AG09309 (cell line): ENCODE measurements at regions not wholly inside any gene's neighbourhood (a gene's known extent, or its start where the extent isn't known, plus 50 kb on each side); places are given as distances from the start of the nearest gene placed in this dataset.

ENCODE experiments used
- DNase-seq: peaks from one replicate; pipeline ENCODE4 v3.0.0-alpha.2; 2010; ENCODE audit warnings: low read depth
- H3K4me3 ChIP-seq: 2 replicates; pipeline ENCODE4 v1.5.1; 2011; ENCODE audit warnings: mild to moderate bottlenecking, low read depth, low read length, moderate library complexity; ENCODE audit not compliant: control insufficient read depth
- CTCF ChIP-seq: IDR thresholded peaks from 2 replicates; pipeline ENCODE4 v1.5.1; 2011; ENCODE audit warnings: mild to moderate bottlenecking, low read depth, low read length, inconsistent platforms; ENCODE audit not compliant: insufficient read depth, control insufficient read depth; ENCODE audit errors: missing control alignments

- H3K4me3 ChIP-seq: no peak overlapping the region
- no peak for TF ChIP-seq CTCF
- DNase-seq: no peak
These were observed 384.6 kb downstream of the BRINP1 start for GRCh38 chr9:118984607-118985006.

GRCh38 chr9:118985851-118986250, 383.4 kb downstream of the BRINP1 start:
- no peak for DNase-seq
- no peak overlapping the region for H3K4me3 ChIP-seq
- TF ChIP-seq CTCF: no peak

GRCh38 chr9:118987167-118987566, 382.1 kb downstream of the BRINP1 start:
- no peak overlapping the region for H3K4me3 ChIP-seq
- no peak for TF ChIP-seq CTCF
- DNase-seq: no peak

- no peak overlapping the region for H3K4me3 ChIP-seq
- DNase-seq: no peak
- no peak for TF ChIP-seq CTCF
These were observed 378.3 kb downstream of the BRINP1 start for GRCh38 chr9:118990949-118991348.

- DNase-seq: no peak
- no peak overlapping the region for H3K4me3 ChIP-seq
- no peak for TF ChIP-seq CTCF
These were observed 377.6 kb downstream of the BRINP1 start for GRCh38 chr9:118991366-118992285.

- DNase-seq: no peak
- no peak overlapping the region for H3K4me3 ChIP-seq
These were observed 376.1 kb downstream of the BRINP1 start for GRCh38 chr9:118992813-118993794.

More at GRCh38 chr9:118992813-118993794, 376.1 kb downstream of the BRINP1 start:
- no peak for TF ChIP-seq CTCF
